Calu3 (cell line): ENCODE measurements at regions not wholly inside any gene's neighbourhood (a gene's known extent, or its start where the extent isn't known, plus 50 kb on each side); places are given as distances from the start of the nearest gene placed in this dataset.

Experiments used
- BruUV-seq: library from RNA; stranded (reverse); fragments of 400-500 nt; replicated peaks from 2 replicates; lab custom pipeline; 2021; lab: Mats Ljungman, UMichigan
- CTCF ChIA-PET: fragments of 300-600 bp; sonication (Branson Sonifier 250); formaldehyde crosslinking; loops from one replicate; lab custom pipeline; 2022; ENCODE audit warnings: antibody characterized with exemption; lab: Charles Lee
- DNase-seq: peaks from one replicate; pipeline ENCODE4 v3.0.0; 2022
- H3K27ac Mint-ChIP-seq: one replicate; pipeline ENCODE4 v1.8.0; 2022; ENCODE audit warnings: mixed read lengths; ENCODE audit not compliant: unreplicated experiment
- H3K27me3 Mint-ChIP-seq: one replicate; pipeline ENCODE4 v1.8.0; 2022; ENCODE audit warnings: mixed read lengths; ENCODE audit not compliant: unreplicated experiment
- H3K36me3 Mint-ChIP-seq: one replicate; pipeline ENCODE4 v1.8.0; 2022; ENCODE audit warnings: mild to moderate bottlenecking, moderate library complexity, mixed read lengths; ENCODE audit not compliant: insufficient read depth, unreplicated experiment
- H3K4me1 Mint-ChIP-seq: one replicate; pipeline ENCODE4 v1.8.0; 2022; ENCODE audit warnings: mild to moderate bottlenecking, low read depth, mixed read lengths; ENCODE audit not compliant: unreplicated experiment
- H3K4me3 Mint-ChIP-seq: one replicate; pipeline ENCODE4 v1.8.0; 2022; ENCODE audit warnings: mild to moderate bottlenecking, low read depth, moderate library complexity, mixed read lengths; ENCODE audit not compliant: unreplicated experiment
- H3K9me3 Mint-ChIP-seq: one replicate; pipeline ENCODE4 v1.8.0; 2022; ENCODE audit warnings: low read depth, mixed read lengths; ENCODE audit not compliant: unreplicated experiment
- CTCF ChIP-seq: fragments of 200-600 bp; IDR thresholded peaks from one replicate; pipeline ENCODE4 v1.8.0; 2022; ENCODE audit warnings: antibody characterized with exemption; ENCODE audit not compliant: unreplicated experiment
- intact Hi-C: fragments of 100-400 bp; cut with micrococcal nuclease; formaldehyde crosslinking; loops from one replicate; pipeline ENCODE4 v1.10.0; 2022; ENCODE audit not compliant: unreplicated experiment

GRCh38 chr16:64738321-64738960 is 383.4 kb downstream of the CDH11 start:
- CTCF ChIA-PET = no interaction called here
- no peak for TF ChIP-seq CTCF
- intact Hi-C loops = no loop called here
- no TSS peak for BruUV-seq
- no peaks in the 10 kb centered on the region for H3K27me3 Mint-ChIP-seq
- peaks cover 19% of the 10 kb centered on the region for H3K9me3 Mint-ChIP-seq
- no peaks in the 10 kb centered on the region for H3K36me3 Mint-ChIP-seq
- H3K4me1 Mint-ChIP-seq = no peaks in the 10 kb centered on the region
- DNase-seq = no peak
- no peak overlapping the region for H3K27ac Mint-ChIP-seq
- no peak overlapping the region for H3K4me3 Mint-ChIP-seq

- Mint-ChIP-seq H3K9me3 (peaks cover 21% of the 10 kb centered on the region), H3K36me3 (no peaks in the 10 kb centered on the region), H3K4me3 (no peak overlapping the region), H3K4me1 (no peaks in the 10 kb centered on the region), H3K27me3 (no peaks in the 10 kb centered on the region), H3K27ac (no peak overlapping the region)
- DNase-seq = no peak
- intact Hi-C loops = no loop called here
- no TSS peak for BruUV-seq
- TF ChIP-seq CTCF = no peak
- CTCF ChIA-PET = no interaction called here
Measured at GRCh38 chr16:64736857-64737256, 385.0 kb downstream of the CDH11 start.

GRCh38 chr16:64731891-64732290 is 390.0 kb downstream of the CDH11 start:
- H3K27me3 Mint-ChIP-seq = no peaks in the 10 kb centered on the region
- intact Hi-C loops = no loop called here
- H3K27ac Mint-ChIP-seq = no peak overlapping the region
- CTCF ChIA-PET = no interaction called here
- H3K9me3 Mint-ChIP-seq = peaks cover 12% of the 10 kb centered on the region
- TF ChIP-seq CTCF = no peak
- H3K4me3 Mint-ChIP-seq = no peak overlapping the region
- DNase-seq = no peak
- no peaks in the 10 kb centered on the region for H3K4me1 Mint-ChIP-seq
- no peaks in the 10 kb centered on the region for H3K36me3 Mint-ChIP-seq
- no TSS peak for BruUV-seq

- H3K27ac Mint-ChIP-seq = no peak overlapping the region
- no peak for DNase-seq
- CTCF ChIA-PET = no interaction called here
- no peaks in the 10 kb centered on the region for H3K36me3 Mint-ChIP-seq
- intact Hi-C loops = no loop called here
- no peak for TF ChIP-seq CTCF
- H3K9me3 Mint-ChIP-seq = peaks cover 5% of the 10 kb centered on the region
- no TSS peak for BruUV-seq
- no peaks in the 10 kb centered on the region for H3K4me1 Mint-ChIP-seq
- H3K4me3 Mint-ChIP-seq = no peak overlapping the region
- H3K27me3 Mint-ChIP-seq = no peaks in the 10 kb centered on the region
Measured at GRCh38 chr16:64730261-64730660, 391.6 kb downstream of the CDH11 start.
